ENCODE measurements at regions not wholly inside any gene's neighbourhood (a gene's known extent, or its start where the extent isn't known, plus 50 kb on each side); places are given as distances from the start of the nearest gene placed in this dataset.

DNA sequence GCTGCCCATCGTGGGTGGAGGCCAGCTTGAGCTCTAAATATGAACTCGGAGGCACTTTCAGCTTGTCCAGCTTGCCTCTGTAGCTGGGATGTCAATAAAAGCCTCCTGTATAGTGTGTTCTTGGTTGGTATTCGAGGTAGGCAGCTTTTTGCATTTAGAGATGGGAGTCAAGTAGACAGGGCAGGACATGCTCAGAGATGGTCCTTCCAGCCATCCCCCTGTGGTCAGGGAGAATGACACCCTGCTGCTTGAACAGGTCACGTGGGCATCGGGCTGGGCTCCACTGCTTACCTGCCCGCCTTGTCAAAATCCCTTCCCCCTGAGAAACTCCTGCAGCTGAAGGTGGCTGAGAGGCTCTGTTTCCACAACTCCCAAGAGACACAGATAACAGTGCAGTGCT lies 302.5 kb downstream of the ZNF536 start:
- TF ChIP-seq, protein P1, sequence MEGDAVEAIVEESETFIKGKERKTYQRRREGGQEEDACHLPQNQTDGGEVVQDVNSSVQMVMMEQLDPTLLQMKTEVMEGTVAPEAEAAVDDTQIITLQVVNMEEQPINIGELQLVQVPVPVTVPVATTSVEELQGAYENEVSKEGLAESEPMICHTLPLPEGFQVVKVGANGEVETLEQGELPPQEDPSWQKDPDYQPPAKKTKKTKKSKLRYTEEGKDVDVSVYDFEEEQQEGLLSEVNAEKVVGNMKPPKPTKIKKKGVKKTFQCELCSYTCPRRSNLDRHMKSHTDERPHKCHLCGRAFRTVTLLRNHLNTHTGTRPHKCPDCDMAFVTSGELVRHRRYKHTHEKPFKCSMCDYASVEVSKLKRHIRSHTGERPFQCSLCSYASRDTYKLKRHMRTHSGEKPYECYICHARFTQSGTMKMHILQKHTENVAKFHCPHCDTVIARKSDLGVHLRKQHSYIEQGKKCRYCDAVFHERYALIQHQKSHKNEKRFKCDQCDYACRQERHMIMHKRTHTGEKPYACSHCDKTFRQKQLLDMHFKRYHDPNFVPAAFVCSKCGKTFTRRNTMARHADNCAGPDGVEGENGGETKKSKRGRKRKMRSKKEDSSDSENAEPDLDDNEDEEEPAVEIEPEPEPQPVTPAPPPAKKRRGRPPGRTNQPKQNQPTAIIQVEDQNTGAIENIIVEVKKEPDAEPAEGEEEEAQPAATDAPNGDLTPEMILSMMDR (conservative IDR thresholded peaks at IDR 0.05; ENCODE audit: low read depth in 2 of 2) = no peak
- TF ChIP-seq POLR2AphosphoS5 (IDR thresholded peaks at IDR 0.05; ENCODE audit: low read depth) (no peak), NANOG (IDR thresholded peaks at IDR 0.05; ENCODE audit: borderline replicate concordance) (no peak), EZH2 (IDR thresholded peaks at IDR 0.05; ENCODE audit: low read depth, unreplicated experiment) (no peak), ZNF114 (CRISPR knock-in tag; IDR thresholded peaks at IDR 0.05) (no peak), CREB1 (CRISPR knock-in tag; IDR thresholded peaks at IDR 0.05; ENCODE audit: low read depth) (no peak), EZH2phosphoT487 (IDR thresholded peaks at IDR 0.05; ENCODE audit: unreplicated experiment) (no peak)
- TF ChIP-seq, protein P2, sequence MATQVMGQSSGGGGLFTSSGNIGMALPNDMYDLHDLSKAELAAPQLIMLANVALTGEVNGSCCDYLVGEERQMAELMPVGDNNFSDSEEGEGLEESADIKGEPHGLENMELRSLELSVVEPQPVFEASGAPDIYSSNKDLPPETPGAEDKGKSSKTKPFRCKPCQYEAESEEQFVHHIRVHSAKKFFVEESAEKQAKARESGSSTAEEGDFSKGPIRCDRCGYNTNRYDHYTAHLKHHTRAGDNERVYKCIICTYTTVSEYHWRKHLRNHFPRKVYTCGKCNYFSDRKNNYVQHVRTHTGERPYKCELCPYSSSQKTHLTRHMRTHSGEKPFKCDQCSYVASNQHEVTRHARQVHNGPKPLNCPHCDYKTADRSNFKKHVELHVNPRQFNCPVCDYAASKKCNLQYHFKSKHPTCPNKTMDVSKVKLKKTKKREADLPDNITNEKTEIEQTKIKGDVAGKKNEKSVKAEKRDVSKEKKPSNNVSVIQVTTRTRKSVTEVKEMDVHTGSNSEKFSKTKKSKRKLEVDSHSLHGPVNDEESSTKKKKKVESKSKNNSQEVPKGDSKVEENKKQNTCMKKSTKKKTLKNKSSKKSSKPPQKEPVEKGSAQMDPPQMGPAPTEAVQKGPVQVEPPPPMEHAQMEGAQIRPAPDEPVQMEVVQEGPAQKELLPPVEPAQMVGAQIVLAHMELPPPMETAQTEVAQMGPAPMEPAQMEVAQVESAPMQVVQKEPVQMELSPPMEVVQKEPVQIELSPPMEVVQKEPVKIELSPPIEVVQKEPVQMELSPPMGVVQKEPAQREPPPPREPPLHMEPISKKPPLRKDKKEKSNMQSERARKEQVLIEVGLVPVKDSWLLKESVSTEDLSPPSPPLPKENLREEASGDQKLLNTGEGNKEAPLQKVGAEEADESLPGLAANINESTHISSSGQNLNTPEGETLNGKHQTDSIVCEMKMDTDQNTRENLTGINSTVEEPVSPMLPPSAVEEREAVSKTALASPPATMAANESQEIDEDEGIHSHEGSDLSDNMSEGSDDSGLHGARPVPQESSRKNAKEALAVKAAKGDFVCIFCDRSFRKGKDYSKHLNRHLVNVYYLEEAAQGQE (IDR thresholded peaks at IDR 0.05; ENCODE audit: unreplicated experiment) = no peak
- TF ChIP-seq, protein P3, sequence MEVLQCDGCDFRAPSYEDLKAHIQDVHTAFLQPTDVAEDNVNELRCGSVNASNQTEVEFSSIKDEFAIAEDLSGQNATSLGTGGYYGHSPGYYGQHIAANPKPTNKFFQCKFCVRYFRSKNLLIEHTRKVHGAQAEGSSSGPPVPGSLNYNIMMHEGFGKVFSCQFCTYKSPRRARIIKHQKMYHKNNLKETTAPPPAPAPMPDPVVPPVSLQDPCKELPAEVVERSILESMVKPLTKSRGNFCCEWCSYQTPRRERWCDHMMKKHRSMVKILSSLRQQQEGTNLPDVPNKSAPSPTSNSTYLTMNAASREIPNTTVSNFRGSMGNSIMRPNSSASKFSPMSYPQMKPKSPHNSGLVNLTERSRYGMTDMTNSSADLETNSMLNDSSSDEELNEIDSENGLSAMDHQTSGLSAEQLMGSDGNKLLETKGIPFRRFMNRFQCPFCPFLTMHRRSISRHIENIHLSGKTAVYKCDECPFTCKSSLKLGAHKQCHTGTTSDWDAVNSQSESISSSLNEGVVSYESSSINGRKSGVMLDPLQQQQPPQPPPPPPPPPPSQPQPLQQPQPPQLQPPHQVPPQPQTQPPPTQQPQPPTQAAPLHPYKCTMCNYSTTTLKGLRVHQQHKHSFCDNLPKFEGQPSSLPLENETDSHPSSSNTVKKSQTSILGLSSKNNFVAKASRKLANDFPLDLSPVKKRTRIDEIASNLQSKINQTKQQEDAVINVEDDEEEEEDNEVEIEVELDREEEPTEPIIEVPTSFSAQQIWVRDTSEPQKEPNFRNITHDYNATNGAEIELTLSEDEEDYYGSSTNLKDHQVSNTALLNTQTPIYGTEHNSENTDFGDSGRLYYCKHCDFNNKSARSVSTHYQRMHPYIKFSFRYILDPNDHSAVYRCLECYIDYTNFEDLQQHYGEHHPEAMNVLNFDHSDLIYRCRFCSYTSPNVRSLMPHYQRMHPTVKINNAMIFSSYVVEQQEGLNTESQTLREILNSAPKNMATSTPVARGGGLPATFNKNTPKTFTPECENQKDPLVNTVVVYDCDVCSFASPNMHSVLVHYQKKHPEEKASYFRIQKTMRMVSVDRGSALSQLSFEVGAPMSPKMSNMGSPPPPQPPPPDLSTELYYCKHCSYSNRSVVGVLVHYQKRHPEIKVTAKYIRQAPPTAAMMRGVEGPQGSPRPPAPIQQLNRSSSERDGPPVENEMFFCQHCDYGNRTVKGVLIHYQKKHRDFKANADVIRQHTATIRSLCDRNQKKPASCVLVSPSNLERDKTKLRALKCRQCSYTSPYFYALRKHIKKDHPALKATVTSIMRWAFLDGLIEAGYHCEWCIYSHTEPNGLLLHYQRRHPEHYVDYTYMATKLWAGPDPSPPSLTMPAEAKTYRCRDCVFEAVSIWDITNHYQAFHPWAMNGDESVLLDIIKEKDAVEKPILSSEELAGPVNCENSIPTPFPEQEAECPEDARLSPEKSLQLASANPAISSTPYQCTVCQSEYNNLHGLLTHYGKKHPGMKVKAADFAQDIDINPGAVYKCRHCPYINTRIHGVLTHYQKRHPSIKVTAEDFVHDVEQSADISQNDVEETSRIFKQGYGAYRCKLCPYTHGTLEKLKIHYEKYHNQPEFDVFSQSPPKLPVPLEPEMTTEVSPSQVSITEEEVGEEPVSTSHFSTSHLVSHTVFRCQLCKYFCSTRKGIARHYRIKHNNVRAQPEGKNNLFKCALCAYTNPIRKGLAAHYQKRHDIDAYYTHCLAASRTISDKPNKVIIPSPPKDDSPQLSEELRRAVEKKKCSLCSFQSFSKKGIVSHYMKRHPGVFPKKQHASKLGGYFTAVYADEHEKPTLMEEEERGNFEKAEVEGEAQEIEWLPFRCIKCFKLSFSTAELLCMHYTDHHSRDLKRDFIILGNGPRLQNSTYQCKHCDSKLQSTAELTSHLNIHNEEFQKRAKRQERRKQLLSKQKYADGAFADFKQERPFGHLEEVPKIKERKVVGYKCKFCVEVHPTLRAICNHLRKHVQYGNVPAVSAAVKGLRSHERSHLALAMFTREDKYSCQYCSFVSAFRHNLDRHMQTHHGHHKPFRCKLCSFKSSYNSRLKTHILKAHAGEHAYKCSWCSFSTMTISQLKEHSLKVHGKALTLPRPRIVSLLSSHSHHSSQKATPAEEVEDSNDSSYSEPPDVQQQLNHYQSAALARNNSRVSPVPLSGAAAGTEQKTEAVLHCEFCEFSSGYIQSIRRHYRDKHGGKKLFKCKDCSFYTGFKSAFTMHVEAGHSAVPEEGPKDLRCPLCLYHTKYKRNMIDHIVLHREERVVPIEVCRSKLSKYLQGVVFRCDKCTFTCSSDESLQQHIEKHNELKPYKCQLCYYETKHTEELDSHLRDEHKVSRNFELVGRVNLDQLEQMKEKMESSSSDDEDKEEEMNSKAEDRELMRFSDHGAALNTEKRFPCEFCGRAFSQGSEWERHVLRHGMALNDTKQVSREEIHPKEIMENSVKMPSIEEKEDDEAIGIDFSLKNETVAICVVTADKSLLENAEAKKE (CRISPR knock-in tag; IDR thresholded peaks at IDR 0.05) = no peak
- TF ChIP-seq, protein P4, sequence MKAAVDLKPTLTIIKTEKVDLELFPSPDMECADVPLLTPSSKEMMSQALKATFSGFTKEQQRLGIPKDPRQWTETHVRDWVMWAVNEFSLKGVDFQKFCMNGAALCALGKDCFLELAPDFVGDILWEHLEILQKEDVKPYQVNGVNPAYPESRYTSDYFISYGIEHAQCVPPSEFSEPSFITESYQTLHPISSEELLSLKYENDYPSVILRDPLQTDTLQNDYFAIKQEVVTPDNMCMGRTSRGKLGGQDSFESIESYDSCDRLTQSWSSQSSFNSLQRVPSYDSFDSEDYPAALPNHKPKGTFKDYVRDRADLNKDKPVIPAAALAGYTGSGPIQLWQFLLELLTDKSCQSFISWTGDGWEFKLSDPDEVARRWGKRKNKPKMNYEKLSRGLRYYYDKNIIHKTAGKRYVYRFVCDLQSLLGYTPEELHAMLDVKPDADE (IDR thresholded peaks at IDR 0.05) = no peak
